ENCODE measurements at regions not wholly inside any gene's neighbourhood (a gene's known extent, or its start where the extent isn't known, plus 50 kb on each side); places are given as distances from the start of the nearest gene placed in this dataset.

DNA sequence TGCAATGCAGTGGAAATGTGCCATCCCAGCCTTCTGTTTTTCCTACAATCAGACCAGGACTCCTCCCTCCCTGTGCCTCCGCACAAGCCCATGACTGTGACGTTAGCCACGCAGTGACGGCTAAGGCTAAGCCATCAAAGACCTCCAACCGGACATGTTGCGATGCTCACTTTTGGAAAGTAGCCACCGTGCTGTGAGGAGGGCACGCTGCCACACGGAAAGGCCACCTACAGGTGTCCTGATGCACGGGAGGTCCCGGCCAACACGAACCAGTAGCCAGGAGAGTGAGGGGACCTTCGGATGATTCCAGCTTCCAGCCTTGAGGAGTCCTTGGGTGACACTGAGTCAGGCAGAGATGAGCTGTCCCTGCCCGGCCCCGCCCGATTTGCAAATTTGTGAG is 53.9 kb downstream of the FOXL1 start:
- H3K27ac ChIP-seq = no peak overlapping the region
- no peaks in the 10 kb centered on the region for H3K36me3 ChIP-seq
- H3K27me3 ChIP-seq = peaks cover 0 to 20% of the 10 kb centered on the region in 2 donors
- peak in 1 of 4 donors; percentile 43 for DNase-seq
- TF ChIP-seq CTCF (IDR thresholded peaks at IDR 0.05) = no peak
- H3K4me1 ChIP-seq = no peaks in the 10 kb centered on the region
- ATAC-seq = no peak
- no peak overlapping the region for H3K4me3 ChIP-seq
- H3K9me3 ChIP-seq = no peaks in the 10 kb centered on the region
- intact Hi-C loops (cut with DNase I) = no loop called here

- H3K36me3 ChIP-seq = no peaks in the 10 kb centered on the region
- no peak for TF ChIP-seq CTCF (IDR thresholded peaks at IDR 0.05)
- ATAC-seq = no peak
These were observed 54.6 kb downstream of the FOXL1 start for GRCh38 chr16:86632944-86633343.

GRCh38 chr16:86634292-86634691 is 55.9 kb downstream of the FOXL1 start:
- intact Hi-C loops (cut with DNase I) = no loop called here
- TF ChIP-seq CTCF (IDR thresholded peaks at IDR 0.05) = no peak
- no peak overlapping the region for H3K27ac ChIP-seq
- no peak for ATAC-seq
- H3K4me3 ChIP-seq = no peak overlapping the region
- H3K36me3 ChIP-seq = no peaks in the 10 kb centered on the region
- H3K9me3 ChIP-seq = no peaks in the 10 kb centered on the region
- H3K4me1 ChIP-seq = no peaks in the 10 kb centered on the region
- H3K27me3 ChIP-seq = peaks cover 0 to 30% of the 10 kb centered on the region in 2 donors
- DNase-seq = no peak

More at GRCh38 chr16:86632944-86633343, 54.6 kb downstream of the FOXL1 start:
- Histone ChIP-seq H3K9me3 (no peaks in the 10 kb centered on the region), H3K27ac (no peak overlapping the region), H3K27me3 (peaks cover 0 to 20% of the 10 kb centered on the region in 2 donors), H3K4me3 (no peak overlapping the region), H3K4me1 (no peaks in the 10 kb centered on the region)
- no peak for DNase-seq
- intact Hi-C loops (cut with DNase I) = no loop called here

GRCh38 chr16:86635176-86635876 is 57.0 kb downstream of the FOXL1 start:
- no peak for ATAC-seq
- Histone ChIP-seq H3K9me3 (no peaks in the 10 kb centered on the region), H3K4me1 (no peaks in the 10 kb centered on the region), H3K27me3 (peaks cover 0 to 38% of the 10 kb centered on the region in 2 donors), H3K27ac (no peak overlapping the region), H3K4me3 (no peak overlapping the region), H3K36me3 (no peaks in the 10 kb centered on the region)
- DNase-seq = no peak
- no peak for TF ChIP-seq CTCF (IDR thresholded peaks at IDR 0.05)
- intact Hi-C loops (cut with DNase I) = no loop called here

DNA sequence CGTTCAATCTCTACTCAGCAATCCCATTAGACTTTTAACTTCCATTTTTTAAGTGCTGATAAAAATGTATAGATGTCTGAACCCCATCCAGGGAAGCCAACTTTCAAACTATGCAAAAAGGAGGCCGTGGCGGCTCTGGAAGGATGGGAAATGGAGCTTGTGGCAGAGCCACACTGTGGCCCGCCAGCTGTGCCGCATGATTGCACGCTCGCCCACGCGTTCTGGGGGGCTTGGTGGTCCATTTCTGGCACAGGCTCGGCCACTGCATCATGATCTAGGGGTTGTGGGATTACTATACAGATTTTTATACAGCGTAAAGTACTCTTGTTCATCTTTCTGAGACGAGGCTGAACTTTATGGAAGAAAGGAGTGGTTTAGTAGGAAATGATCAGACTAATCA is 57.6 kb downstream of the FOXL1 start:
- Histone ChIP-seq H3K9me3 (no peaks in the 10 kb centered on the region), H3K27ac (no peak overlapping the region), H3K36me3 (no peaks in the 10 kb centered on the region), H3K27me3 (peaks cover 0 to 38% of the 10 kb centered on the region in 2 donors), H3K4me1 (no peaks in the 10 kb centered on the region), H3K4me3 (no peak overlapping the region)
- TF ChIP-seq CTCF (IDR thresholded peaks at IDR 0.05) = no peak
- no peak for ATAC-seq
- intact Hi-C loops (cut with DNase I) = no loop called here
- peak in 1 of 4 donors; percentile 65 for DNase-seq
